Globus pallidus (tissue), 1 donor: ENCODE measurements at regions not wholly inside any gene's neighbourhood (a gene's known extent, or its start where the extent isn't known, plus 50 kb on each side); places are given as distances from the start of the nearest gene placed in this dataset.
A peak's percentile ranks its signal among the peaks of the same experiment; 100 is the strongest.
"Not testable (repeated sequence)": the region's sequence is repeated elsewhere in the genome, so short reads cannot be mapped to it uniquely, and the experiment has no call there.

Source experiments
- DNase-seq: peaks from one replicate; pipeline ENCODE4 v3.0.0-alpha.2; 2015; ENCODE audit warnings: low spot score

DNA sequence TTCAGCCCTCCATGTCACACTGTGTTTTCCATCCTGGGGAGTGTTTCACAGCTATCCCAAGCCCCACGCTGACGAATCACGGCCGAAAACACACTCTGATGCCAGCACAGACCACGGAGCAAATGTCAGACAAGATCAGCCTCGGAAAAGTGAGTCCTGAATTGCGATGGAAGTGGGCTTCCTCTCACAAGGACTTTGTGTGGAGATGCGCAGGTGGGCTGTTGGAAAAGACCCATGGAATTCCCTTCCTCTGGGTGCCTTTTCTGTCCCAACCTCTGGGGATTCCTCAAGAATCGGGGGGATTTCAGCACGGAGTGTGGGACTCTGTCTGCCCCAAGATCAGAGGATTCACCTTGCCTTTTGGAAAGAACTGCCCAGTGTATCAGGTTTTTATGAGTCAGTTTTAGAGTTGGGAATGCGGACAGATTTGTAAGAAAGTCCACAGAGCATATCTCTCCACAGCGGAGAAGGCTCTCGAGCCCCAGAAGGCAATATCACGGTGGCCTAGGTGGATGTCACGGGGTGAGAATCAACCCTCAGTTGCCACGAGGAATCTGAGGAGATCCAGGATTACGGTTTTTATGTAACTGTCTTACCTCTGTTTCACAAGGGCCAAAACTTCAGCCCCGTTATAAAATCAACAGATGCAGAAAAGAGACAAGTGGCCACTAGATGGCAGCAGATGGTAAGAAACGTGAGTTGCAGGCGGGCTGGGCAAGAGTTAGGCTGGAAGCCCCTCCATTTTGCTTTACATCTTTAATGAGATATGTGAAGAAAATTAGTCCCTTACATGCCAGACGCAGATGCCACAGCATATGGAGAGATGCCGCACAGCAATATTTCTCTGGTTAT lies 201.9 kb downstream of the DAD1 start:
- peak; percentile 77 for DNase-seq

DNA sequence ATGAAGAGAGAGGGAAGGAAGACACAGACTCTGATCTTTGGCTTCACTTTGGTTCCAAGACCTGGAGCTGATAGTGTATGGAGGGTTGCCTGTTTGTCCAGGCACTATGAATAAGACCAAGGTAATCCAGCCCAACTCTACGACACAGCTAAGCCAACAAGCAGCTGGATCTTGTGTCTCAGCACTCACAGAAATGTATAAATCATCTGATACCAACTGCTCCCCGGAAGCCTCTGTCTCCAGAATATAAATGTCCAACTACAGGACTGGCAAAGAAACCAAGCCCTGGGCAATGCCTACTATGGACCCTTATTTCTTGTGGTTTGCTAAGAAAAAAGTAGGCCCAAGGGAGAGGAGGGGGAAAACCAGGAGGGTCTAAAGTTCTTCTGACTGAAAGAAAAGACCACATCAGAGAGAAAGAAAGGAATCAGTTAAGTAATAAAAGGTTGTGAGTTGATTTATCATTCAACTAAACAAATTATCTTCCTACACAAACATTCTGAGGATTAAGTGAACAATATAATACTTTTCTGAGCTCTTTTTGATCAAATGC lies 204.0 kb downstream of the DAD1 start:
- DNase-seq = no peak

DNA sequence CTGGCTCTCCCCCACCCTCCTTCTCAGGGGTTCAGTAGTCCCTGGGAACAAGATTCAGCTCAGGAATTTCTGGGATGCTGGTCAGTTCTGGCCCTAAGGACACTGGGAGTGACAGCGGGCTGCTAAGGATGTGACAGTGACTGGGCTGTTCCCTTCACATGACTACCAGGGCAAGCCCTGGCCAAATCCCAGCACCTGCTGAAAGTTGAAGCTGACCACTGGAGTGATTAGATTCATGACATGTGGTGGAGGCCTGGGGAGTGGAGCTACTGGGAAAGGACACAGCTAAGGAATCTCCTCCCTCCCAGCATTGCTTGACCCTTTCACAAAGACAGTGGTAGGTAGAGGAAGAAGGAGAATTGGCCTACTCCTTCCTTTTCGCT lies 204.9 kb downstream of the DAD1 start:
- DNase-seq = no peak

DNA sequence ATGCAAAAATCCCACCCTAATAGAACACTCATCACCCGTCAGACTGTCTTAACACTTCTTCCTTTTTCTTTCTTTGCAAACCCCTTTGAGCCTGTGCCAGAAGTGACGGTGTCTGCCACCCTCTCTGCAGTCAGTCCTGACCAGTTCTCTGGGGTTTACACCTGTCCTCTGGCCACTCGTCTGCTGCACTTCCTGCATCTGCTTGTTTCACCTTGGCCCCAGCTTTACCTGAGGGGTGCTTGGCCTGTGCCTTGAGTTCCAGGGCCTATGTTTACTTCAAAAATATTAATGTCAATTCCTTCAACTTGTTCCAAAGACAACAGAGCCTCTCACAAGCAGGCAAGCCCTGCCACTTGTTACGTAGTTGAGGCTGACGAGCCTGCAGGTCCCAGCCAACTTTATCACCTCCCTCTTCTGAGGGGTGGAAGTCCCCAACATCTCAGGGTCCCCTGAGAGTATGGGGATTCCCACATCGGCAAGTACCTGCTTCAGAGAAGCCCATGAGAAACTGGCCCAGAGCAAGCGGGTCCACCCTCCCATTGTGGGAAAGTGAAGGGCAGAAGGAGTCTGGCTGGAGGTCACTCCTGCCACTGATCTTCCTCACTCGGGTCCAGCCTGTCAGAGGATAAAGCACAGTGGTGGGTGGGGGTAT lies 205.4 kb downstream of the DAD1 start:
- DNase-seq = no peak

DNA sequence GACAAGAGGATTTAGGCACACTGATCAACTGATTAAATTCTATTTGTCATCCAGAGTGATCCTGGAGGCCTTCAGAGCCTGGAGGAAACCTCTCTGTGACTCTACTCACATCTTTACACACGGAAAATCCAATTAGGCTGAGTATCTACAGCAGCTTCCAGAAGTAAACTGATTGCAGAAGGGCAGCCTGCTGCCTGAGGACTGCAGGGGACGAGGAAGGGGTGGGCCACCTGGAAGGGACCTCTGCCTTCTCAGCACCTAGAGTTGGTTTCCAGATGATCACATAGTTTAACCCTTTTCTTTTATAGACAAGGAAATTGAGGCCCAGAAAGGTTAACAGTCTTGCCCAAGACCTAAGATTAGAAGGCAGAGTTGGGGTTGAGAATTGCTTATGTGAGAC lies 206.1 kb downstream of the DAD1 start:
- no peak for DNase-seq

DNA sequence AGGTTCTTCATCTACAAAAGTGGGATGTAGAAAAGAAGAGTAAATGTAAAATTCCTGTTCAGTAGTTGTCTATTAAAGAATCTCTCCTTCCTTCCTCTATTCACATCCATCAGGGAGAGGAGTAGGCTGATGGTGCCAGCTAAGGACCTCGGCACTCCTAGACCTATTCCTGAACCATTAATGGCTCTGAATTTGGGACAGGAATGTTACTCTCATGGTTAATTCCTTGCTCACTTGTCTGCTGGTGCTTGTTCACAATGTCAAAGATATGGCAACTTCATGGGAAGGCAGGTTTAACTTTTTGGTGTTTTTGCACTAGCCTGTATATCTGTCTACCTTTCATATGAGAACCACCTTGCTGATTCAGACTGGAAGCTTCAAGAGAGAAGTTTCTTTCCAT lies 206.6 kb downstream of the DAD1 start:
- DNase-seq = no peak

DNA sequence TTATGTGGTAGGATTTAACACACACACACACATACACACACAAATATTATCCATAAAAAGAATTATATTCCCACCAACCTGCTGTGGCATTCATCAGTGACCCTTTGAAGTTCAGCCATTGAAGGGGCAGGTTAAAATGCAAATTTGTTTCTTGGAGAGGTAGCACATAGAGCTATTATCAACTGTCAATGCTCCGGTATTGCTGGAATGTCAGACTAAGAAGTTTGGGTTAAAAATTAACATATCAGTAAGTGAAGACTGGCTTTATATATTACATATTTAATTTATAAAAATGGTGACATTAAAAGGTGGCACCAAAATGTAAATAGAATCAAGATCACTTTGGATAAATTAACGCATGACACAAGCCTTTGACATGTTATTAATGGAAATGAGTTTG lies 207.3 kb downstream of the DAD1 start:
- no peak for DNase-seq

DNA sequence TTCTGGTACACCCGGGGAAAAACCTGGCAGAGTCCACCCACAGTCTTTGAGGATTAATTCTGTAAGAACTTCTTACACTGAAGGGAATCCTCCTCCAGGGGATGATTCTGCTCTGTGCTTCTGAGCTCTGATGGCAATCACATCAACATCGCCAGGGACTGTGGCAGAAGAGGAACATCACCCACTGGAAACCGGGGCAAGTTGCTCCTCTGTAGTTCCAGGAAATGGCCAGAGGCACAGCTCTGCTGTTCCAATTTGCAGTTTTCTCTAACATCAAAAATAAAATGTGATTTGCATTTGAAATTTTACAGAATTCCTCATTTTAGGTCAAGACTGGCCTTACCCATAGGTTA lies 207.6 kb downstream of the DAD1 start:
- DNase-seq = no peak

DNA sequence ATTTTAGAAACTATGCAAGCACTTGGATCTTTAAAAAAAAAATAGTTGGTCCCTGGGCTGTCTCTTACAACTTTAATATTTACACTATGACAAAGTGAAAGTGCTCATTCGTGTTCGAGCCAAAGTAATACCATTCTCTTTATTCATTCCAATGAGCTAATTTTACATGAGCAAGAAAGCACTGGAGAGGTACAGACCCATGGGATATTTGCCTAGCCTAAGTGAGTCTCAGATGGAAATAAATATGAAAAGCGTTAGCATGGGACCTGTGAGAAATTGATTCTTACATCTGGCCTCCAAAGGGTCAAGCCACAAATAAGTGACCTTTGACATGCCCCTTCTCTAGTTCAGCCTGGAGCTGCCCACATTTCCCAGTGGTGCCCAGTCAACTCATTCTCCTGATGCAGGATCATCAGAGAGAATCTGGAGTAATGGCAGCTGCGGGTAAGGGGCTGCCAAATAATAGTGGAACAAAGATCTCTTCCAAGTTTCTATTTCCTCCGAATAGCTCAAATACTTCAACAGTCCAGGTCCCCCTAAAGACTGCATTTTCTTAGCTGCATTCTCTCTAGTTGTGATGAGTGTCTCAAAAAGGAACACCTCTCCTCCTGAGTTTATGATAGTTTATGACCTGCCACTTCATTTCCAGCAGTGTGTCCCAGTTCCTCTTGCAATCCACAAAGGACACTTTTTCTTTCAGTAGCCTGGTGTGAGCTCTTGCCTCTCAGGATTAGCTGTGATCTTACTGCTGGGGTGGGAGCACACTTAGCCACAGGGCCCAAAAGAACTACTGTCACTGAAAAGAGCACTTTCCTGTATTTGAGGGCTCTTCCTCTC lies 208.2 kb downstream of the DAD1 start:
- DNase-seq = no peak

DNA sequence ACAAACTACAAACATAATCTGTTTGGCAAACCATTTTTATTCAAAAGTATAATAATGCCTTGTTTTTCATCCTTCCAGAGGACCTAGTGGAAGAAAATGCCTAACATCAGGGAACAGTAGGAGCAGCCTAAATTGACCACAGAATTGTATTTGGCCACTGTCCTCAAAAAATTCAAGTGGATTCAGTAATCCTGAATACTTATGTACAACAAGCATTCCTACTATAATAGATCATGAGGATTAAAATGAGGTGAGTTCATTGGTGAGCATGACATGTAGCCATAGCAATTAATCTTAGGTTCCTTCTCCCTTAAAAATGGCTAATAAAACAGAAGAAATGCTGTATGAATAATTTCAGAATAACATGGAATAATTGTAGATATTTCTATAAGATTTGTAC lies 209.3 kb downstream of the DAD1 start:
- no peak for DNase-seq

DNA sequence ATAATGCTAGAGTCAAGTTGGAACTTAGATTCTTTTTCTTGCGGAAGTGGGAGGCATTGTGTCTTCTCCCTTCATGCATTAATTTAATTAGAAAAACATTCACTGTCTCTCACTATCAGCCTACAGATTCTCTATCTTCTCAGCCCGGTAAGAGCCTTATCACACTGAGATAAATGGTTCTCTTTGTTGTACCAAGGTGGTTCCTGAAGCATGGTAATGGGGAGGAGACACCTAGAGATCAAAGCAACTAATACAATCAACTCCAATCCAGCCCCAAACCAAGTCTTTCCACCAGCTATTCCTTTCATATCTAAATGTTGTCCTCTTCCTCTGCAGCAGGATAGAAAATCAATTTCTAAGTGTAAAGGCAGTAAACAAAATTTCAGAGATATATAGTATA lies 210.8 kb downstream of the DAD1 start:
- no peak for DNase-seq

DNA sequence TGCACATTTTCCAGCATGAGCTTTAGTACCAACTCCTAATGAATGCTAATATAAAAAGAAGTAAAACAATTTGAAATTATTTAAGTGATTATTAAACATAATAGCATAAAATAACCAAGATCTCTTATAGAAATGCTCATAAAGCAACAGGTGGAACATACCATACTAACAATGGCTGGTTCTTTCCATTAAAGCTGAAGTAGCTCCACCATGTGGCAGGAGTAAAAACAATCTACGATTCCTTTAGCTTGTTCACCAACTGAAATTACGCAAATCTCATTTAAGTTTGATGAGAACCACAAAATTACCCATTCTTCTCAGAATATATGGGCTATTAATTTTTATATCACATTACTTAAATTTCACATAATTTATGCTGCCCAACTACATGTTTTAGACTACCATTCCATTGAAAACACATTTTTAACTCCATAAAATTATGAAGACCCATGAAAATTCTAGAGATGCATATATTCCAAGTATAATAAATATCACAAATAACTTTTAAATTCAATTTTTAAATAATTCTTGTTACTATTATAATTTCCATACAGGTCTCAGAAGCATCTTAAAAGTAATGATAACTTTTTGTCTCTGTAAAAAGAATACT lies 213.6 kb downstream of the DAD1 start:
- DNase-seq = peak; percentile 64

DNA sequence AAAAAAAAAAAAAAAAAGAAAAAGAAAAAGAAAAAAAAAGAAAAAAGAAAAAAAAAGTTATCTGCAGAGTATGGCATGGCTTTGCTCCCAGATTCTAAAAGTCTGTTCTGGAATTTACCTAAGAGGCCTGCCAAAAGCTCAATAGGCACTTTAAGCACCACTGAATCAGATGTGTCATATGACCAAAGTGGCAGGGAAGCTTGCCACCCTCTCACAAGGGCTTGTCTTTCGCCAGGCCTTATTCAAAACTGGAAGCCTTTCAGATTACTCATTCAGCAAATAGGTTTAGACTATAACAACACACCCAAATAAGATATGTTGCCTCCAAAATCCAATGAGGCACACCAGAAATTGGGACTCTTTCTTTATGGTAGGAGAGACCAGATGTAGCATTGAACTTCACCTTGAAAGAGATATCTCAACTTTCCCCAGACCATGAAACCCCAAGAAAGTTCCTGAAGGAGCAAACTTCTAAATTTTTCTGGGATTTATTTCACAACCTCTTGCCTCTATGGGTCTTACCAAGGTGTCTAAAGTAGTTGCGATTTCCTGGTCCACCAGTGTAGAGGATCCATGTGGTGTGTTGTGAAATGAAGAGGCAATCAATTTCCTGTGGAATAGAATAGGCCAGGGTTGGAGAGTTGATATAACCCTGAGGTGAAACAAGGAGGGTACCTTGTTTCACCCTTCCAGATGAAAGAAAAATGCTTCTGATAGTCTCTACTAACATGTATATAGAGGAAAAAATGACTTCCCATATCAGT lies 218.8 kb downstream of the DAD1 start:
- peak; percentile 31 for DNase-seq

DNA sequence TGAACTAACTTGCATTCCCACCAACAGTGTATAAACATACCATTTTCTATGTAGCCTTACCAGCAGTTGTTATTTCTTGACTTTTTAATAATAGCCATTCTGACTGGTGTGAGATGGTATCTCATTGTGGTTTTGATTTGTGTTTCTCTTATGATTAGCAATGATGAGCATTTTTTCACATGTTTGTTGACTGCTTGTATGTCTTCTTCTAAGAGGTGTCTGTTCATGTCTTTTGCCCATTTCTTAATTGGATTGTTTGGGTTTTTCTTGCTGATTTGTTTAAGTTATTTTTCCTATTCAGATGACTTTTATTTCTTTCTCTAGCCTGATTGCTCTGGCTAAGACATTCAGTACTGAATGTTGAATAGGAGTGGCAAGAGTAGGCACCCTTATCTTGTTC lies 230.3 kb downstream of the DAD1 start:
- DNase-seq = no peak

DNA sequence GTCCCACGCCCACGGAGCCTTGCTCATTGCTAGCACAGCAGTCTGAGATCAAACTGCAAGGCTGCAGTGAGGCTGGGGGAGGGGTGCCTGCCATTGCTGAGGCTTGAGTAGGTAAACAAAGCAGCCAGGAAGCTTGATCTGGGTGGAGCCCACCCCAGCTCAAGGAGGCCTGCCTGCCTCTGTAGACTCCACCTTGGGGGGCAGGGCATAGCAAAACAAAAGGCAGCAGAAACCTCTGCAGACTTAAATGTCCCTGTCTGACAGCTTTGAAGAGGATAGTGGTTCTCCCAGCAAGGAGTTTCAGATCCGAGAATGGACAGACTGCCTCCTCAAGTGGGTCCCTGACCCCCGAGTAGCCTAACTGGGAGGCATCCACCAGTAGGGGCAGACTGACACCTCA lies 239.7 kb downstream of the DAD1 start:
- not testable (repeated sequence) for DNase-seq

DNA sequence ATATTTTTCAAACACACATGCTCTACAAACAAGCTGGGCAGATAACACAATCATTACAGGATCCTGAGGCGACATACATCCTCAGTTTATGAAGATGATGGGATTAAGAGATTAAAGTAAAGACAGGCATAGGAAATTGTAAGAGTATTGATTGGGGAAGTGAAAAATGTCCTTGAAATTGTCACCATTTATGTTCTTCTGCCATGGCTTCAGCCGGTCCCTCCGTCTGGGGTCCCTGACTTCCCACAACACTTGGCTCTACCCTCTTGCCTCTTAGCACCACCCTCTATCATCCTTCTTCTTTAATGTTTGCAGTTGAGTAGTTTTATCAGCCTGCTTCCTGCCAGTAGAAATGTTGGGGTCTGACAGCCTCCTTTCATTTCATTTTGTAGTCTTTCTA lies 244.4 kb downstream of the DAD1 start:
- no peak for DNase-seq

DNA sequence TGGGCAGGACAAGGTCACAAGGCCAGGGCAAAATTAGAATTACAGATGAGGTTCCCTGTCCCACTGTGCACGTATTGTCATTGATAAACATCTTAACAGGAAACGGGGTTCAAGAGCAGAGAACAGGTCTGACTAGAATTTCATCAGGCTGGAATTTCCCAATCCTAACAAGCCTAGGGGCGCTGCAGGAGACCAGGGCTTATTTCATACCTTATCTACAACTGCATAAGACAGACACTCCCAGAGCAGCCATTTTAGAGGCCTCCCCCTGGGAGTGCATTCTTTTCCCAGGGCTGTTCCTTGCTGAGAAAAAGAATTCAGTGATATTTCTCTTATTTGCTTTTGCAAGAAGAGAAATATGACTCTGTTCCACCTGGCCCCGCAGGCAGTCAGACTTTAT lies 244.8 kb downstream of the DAD1 start:
- DNase-seq = not testable (repeated sequence)

DNA sequence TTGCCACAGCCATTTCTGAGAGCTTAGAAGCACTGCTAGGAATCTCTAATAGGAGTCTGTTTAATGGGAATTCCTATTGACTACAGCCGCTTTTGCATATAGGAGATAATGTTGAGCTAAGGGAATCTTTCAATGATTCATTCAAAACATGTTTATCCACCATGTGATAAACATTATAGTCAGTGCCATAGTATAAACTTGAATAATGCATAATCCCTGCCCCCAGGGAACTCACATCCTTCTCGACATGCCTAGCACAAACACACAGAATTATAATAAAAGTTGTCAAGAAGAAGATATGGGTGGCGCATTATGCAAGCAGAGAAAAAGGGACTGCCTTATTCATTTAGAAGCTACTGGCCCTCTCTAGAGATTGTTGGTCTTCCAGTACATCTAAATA lies 248.0 kb downstream of the DAD1 start:
- no peak for DNase-seq

DNA sequence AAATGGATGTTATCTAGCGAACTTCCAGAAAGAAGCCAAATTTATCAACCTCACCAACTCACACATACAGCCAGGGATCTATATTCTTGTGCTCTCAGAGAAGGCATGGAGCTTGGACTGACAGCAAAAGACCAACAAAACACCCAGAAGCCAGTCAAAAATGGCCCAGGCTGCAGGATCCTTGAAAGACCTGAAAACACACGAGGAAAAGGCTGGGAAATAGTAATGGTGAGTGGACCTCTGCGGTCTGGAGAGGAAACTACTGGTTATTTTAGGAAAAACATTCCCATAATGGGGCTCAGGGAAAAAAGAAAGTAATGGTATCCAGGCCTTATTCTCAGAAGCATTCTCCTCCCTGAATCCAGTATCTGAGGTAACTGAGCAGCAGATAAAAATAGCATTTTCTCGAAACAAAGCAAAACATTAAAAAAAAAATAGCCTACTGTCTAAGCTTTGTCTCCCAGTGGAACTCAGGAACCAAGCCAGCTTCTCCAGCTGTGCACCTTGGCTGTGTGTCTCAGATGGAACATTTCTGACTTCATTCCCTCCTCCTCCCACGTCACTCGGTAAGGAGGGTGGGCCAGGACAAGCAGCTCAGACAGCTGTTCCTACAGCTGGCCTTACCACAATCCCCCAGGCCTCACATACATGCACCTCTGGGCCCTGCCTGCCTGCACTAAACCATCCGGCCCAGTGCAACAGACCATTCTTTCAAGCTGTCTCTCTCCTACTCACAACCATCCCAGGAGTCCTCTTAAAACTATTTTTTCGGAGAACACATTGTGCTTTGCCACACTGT lies 249.9 kb downstream of the DAD1 start:
- peak; percentile 61 for DNase-seq

DNA sequence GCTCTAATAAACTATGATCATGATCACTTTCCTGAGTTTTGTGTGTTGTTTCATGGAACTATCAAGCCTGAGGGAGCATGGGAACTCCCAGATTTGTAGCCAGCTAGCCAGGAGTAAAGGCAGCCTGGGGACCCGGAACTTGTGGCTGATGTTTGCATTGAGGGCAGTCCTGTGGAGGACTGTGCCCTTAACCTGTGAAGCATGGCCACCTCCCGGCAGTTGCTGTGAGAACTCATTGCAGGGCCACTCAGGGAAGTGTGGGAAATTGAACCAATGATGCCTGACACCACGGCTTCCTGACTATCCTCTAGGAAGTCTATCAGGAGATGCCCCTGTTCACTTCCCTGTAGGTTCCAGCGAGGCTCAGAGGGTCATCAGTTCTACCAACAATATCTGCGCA lies 250.6 kb downstream of the DAD1 start:
- no peak for DNase-seq

DNA sequence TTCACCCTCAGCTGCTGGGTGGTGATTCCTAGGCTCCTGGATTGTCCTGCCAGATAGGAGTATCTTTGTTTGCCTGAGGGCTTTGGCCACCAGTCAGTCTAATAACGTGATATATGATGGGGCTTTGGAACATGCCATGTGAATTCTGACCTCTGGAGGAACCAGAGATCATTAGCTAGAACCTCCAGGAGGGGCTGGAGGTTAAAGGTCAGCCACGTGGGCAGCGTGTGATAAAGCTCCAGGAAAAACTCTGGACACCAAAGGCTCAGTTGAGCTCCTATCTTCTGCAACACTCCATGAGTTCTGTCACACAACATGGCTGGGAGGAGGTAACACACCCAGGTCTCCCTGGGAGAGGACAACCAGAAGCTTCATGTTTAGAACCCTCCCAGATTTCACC lies 251.1 kb downstream of the DAD1 start:
- DNase-seq = no peak
